PC-9 (cell line): ENCODE measurements at regions not wholly inside any gene's neighbourhood (a gene's known extent, or its start where the extent isn't known, plus 50 kb on each side); places are given as distances from the start of the nearest gene placed in this dataset.
"Not testable (repeated sequence)": the region's sequence is repeated elsewhere in the genome, so short reads cannot be mapped to it uniquely, and the experiment has no call there.

ENCODE experiments used
- BruUV-seq: library from RNA; stranded (reverse); fragments of 400-500 nt; replicated peaks from 2 replicates; lab custom pipeline; 2021; lab: Mats Ljungman, UMichigan
- CTCF ChIA-PET: fragments of 300-600 bp; sonication (Branson Sonifier 250); formaldehyde crosslinking; loops from one replicate; lab custom pipeline; 2022; ENCODE audit warnings: antibody characterized with exemption; lab: Charles Lee
- POLR2A ChIA-PET: fragments of 300-600 bp; sonication (Branson Sonifier 250); formaldehyde crosslinking; loops from one replicate; lab custom pipeline; 2022; ENCODE audit warnings: antibody characterized with exemption; ENCODE audit not compliant: unreplicated experiment; lab: Charles Lee
- DNase-seq, 2 experiments: peaks; one replicate each; pipeline versions ENCODE4 v3.0.0 to v3.0.0-alpha.2; 2015 to 2022; ENCODE audit warnings: mixed read lengths in 1 of 2
- H2AFZ ChIP-seq: fragments of 200-600 bp; sonication (generic); 2 replicates; pipeline ENCODE4 v1.8.1; 2017; ENCODE audit warnings: antibody characterized with exemption
- H3F3A ChIP-seq: fragments of 200-600 bp; sonication (generic); 2 replicates; pipeline ENCODE4 v1.8.1; 2017; ENCODE audit warnings: antibody characterized with exemption, mild to moderate bottlenecking, low read depth; ENCODE audit not compliant: insufficient read depth
- H3K27ac ChIP-seq: fragments of 200-600 bp; sonication (generic); 2 replicates; pipeline ENCODE4 v1.6.1; 2016; ENCODE audit warnings: mixed run types
- H3K27me3 ChIP-seq: fragments of 200-600 bp; sonication (generic); 2 replicates; pipeline ENCODE4 v1.6.1; 2016; ENCODE audit warnings: low read depth, mixed run types; ENCODE audit not compliant: insufficient read depth
- H3K36me3 ChIP-seq: fragments of 200-600 bp; sonication (generic); 2 replicates; pipeline ENCODE4 v1.6.1; 2016; ENCODE audit warnings: low read depth, mixed run types
- H3K4me1 ChIP-seq: fragments of 200-600 bp; sonication (generic); replicated peaks from 2 replicates; pipeline ENCODE4 v1.6.1; 2016; ENCODE audit warnings: mixed run types; ENCODE audit not compliant: insufficient read depth
- H3K4me2 ChIP-seq: fragments of 200-600 bp; sonication (generic); 2 replicates; pipeline ENCODE4 v1.6.1; 2017; ENCODE audit warnings: mixed run types
- H3K4me3 ChIP-seq: fragments of 200-600 bp; sonication (generic); 2 replicates; pipeline ENCODE4 v1.6.1; 2016; ENCODE audit warnings: mixed run types
- H3K79me2 ChIP-seq: fragments of 200-600 bp; sonication (generic); 2 replicates; pipeline ENCODE4 v1.6.1; 2017; ENCODE audit warnings: low read depth, mixed run types
- H3K9me2 ChIP-seq: fragments of 200-600 bp; sonication (generic); 2 replicates; pipeline ENCODE4 v1.8.1; 2017; ENCODE audit warnings: mild to moderate bottlenecking; ENCODE audit not compliant: insufficient read depth
- H3K9me3 ChIP-seq: fragments of 200-600 bp; sonication (generic); 2 replicates; pipeline ENCODE4 v1.8.1; 2016; ENCODE audit warnings: low read depth; ENCODE audit not compliant: insufficient read depth
- H4K20me1 ChIP-seq: fragments of 200-600 bp; sonication (generic); 2 replicates; pipeline ENCODE4 v1.8.1; 2017; ENCODE audit not compliant: insufficient read depth
- CTCF ChIP-seq: fragments of 200-600 bp; sonication (generic); conservative IDR thresholded peaks from 2 replicates; pipeline ENCODE4 v1.6.1; 2017; ENCODE audit warnings: mixed run types, antibody characterized with exemption, mild to moderate bottlenecking, moderate library complexity
- EZH2 ChIP-seq: fragments of 200-600 bp; sonication (generic); IDR thresholded peaks from 2 replicates; pipeline ENCODE4 v1.8.0; 2017; ENCODE audit warnings: antibody characterized with exemption, low read depth
- intact Hi-C: fragments of 100-400 bp; cut with micrococcal nuclease; formaldehyde crosslinking; loops from one replicate; pipeline ENCODE4 v1.10.0; 2022; ENCODE audit not compliant: unreplicated experiment

- DNase-seq = no peak
- no peaks in the 10 kb centered on the region for H3K36me3 ChIP-seq
- BruUV-seq = no TSS peak
- no peak overlapping the region for H3K4me3 ChIP-seq
- H4K20me1 ChIP-seq = no peaks in the 10 kb centered on the region
- TF ChIP-seq CTCF = no peak
- no peak for TF ChIP-seq EZH2
- H3K4me1 ChIP-seq = no peaks in the 10 kb centered on the region
- H3K4me2 ChIP-seq = no peak overlapping the region
- H3K79me2 ChIP-seq = no peaks in the 10 kb centered on the region
- no peaks in the 10 kb centered on the region for H3K27me3 ChIP-seq
- intact Hi-C loops = no loop called here
- POLR2A ChIA-PET = no interaction called here
- H3K27ac ChIP-seq = no peak overlapping the region
- CTCF ChIA-PET = no interaction called here
- no peaks in the 10 kb centered on the region for H3K9me2 ChIP-seq
- H3K9me3 ChIP-seq = no peaks in the 10 kb centered on the region
- H2AFZ ChIP-seq = no peak overlapping the region
- no peaks in the 10 kb centered on the region for H3F3A ChIP-seq
Observed at GRCh38 chr9:26220367-26220766, 542.1 kb upstream of the TUSC1 start.

GRCh38 chr9:26219961-26220360 is 541.7 kb upstream of the TUSC1 start:
- H3K27ac ChIP-seq = no peak overlapping the region
- H2AFZ ChIP-seq = no peak overlapping the region
- no peaks in the 10 kb centered on the region for H3F3A ChIP-seq
- intact Hi-C loops = loop anchor here (10.0 kb wide), 1 partner anchor 45 kb away; no protein-coding TSS in a partner anchor
- TF ChIP-seq CTCF = no peak
- TF ChIP-seq EZH2 = no peak
- CTCF ChIA-PET = no interaction called here
- no peaks in the 10 kb centered on the region for H3K4me1 ChIP-seq
- H3K4me3 ChIP-seq = no peak overlapping the region
- BruUV-seq = no TSS peak
- no peaks in the 10 kb centered on the region for H4K20me1 ChIP-seq
- DNase-seq = no peak
- no peak overlapping the region for H3K4me2 ChIP-seq
- H3K9me2 ChIP-seq = no peaks in the 10 kb centered on the region
- POLR2A ChIA-PET = no interaction called here
- H3K9me3 ChIP-seq = no peaks in the 10 kb centered on the region
- H3K36me3 ChIP-seq = no peaks in the 10 kb centered on the region
- no peaks in the 10 kb centered on the region for H3K79me2 ChIP-seq
- no peaks in the 10 kb centered on the region for H3K27me3 ChIP-seq

- DNase-seq = no peak
- Histone ChIP-seq H3K27me3 (no peaks in the 10 kb centered on the region), H3K27ac (no peak overlapping the region), H3K9me3 (no peaks in the 10 kb centered on the region), H3K4me1 (no peaks in the 10 kb centered on the region), H2AFZ (no peak overlapping the region), H3K9me2 (no peaks in the 10 kb centered on the region), H3K4me2 (no peak overlapping the region), H3K36me3 (no peaks in the 10 kb centered on the region), H3K4me3 (no peak overlapping the region), H4K20me1 (no peaks in the 10 kb centered on the region), H3K79me2 (no peaks in the 10 kb centered on the region), H3F3A (no peaks in the 10 kb centered on the region)
- no TSS peak for BruUV-seq
- CTCF ChIA-PET = no interaction called here
- TF ChIP-seq EZH2 = no peak
- TF ChIP-seq CTCF = no peak
- intact Hi-C loops = loop anchor here (10.0 kb wide), 1 partner anchor 48 kb away; no protein-coding TSS in a partner anchor
- POLR2A ChIA-PET = no interaction called here
Observed at GRCh38 chr9:26216702-26217101, 538.5 kb upstream of the TUSC1 start.

GRCh38 chr9:26214713-26215444 is 536.6 kb upstream of the TUSC1 start:
- H3K9me2 ChIP-seq, H4K20me1 ChIP-seq, H3K4me3 ChIP-seq, DNase-seq, H3K4me1 ChIP-seq, POLR2A ChIA-PET, H2AFZ ChIP-seq, H3K36me3 ChIP-seq, BruUV-seq, H3K9me3 ChIP-seq, H3K79me2 ChIP-seq, CTCF ChIA-PET, H3K27ac ChIP-seq, H3K27me3 ChIP-seq, H3F3A ChIP-seq, H3K4me2 ChIP-seq: not testable (repeated sequence)
- intact Hi-C loops = loop anchor here (10.0 kb wide), 1 partner anchor 50 kb away; no protein-coding TSS in a partner anchor
